Activated CD8-positive, alpha-beta memory T cell treated with anti-CD3 and anti-CD28 coated beads, Interleukin-2, amount 10 ng/mL, durations not matched to agents 7 days and 5 days (primary cell): ENCODE measurements at regions not wholly inside any gene's neighbourhood (a gene's known extent, or its start where the extent isn't known, plus 50 kb on each side); places are given as distances from the start of the nearest gene placed in this dataset.

Experiments used
- ATAC-seq: fragments of 150-1000 bp; cut with Tn5 transposase; one replicate; pipeline ENCODE4 v1.10.0; 2021; ENCODE audit warnings: moderate library complexity
- CTCF ChIA-PET: fragments of 350-600 bp; sonication (Branson Sonifier 250); formaldehyde crosslinking; loops from one replicate; lab custom pipeline; 2021; ENCODE audit warnings: antibody characterized with exemption; lab: Charles Lee
- DNase-seq: peaks from one replicate; pipeline ENCODE4 v3.0.0-alpha.2; 2020
- H3K27ac Mint-ChIP-seq: one replicate; pipeline ENCODE4 v1.8.0; 2021; ENCODE audit warnings: mild to moderate bottlenecking, mixed read lengths
- H3K27me3 Mint-ChIP-seq: one replicate; pipeline ENCODE4 v1.8.0; 2021; ENCODE audit warnings: mixed read lengths
- H3K36me3 Mint-ChIP-seq: one replicate; pipeline ENCODE4 v1.8.0; 2021; ENCODE audit warnings: mild to moderate bottlenecking, mixed read lengths
- H3K4me1 Mint-ChIP-seq: one replicate; pipeline ENCODE4 v1.8.0; 2021; ENCODE audit warnings: mixed read lengths
- H3K4me3 Mint-ChIP-seq: one replicate; pipeline ENCODE4 v1.8.0; 2021; ENCODE audit warnings: mild to moderate bottlenecking, moderate library complexity, mixed read lengths
- H3K9me3 Mint-ChIP-seq: one replicate; pipeline ENCODE4 v1.8.0; 2022; ENCODE audit warnings: low read depth, mixed read lengths

DNA sequence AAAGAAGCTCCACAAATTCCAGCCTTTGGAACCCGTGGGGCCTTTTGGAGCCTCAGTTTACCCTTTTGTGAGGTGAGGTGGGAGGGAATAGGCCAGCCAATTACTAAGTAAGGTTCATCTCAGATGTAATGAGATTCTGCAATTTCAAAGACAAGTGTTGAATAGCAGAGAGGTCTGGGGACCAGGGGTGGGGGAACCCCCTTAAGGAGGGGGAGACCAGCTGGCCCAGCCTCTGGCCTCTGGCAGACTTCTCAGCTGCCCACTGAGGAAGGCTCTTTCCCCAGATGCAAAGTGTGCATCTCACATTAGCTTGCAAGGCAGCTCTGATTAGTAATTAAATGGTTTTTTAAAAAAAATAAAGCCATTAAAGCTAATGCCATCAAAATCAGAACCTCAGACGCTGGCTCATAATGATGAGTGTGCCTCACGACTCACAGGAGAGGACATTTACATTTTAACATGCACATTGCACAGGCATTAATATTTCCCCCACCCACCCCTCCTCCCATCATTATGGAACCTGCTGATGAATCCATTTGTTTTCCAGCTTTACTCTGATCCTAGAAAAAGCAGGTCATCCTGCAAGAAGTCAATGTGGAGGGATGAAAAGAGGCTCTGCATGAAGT, 176.7 kb upstream of the TLE3 start:
- DNase-seq, result no peak
- CTCF ChIA-PET, result no interaction called here
- H3K27me3 Mint-ChIP-seq, result peaks cover 28% of the 10 kb centered on the region
- H3K27ac Mint-ChIP-seq, result no peak overlapping the region
- H3K4me1 Mint-ChIP-seq, result no peaks in the 10 kb centered on the region
- no peak for ATAC-seq
- no peak overlapping the region for H3K4me3 Mint-ChIP-seq
- H3K9me3 Mint-ChIP-seq, result no peaks in the 10 kb centered on the region
- no peaks in the 10 kb centered on the region for H3K36me3 Mint-ChIP-seq

DNA sequence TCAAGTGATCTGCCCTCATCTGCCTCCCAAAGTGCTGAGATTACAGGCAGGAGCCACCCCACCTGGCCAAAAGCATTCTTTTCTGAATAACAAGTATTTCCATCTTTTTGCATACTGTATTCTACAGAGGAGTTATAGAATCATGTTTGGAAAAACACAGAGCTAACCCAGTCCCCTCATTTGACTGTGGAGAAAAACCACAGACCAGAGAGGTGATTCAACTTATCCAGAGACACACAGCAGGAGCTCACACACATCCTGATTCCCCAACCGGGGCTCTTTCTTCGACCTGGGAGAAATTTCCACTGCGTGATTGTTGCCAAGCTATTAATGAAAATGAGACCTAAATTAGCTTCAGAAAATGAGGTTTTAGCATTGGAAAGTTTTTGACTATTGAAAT, 176.1 kb upstream of the TLE3 start:
- DNase-seq, result no peak
- ATAC-seq, result no peak
- H3K9me3 Mint-ChIP-seq, result no peaks in the 10 kb centered on the region
- no peaks in the 10 kb centered on the region for H3K36me3 Mint-ChIP-seq
- H3K27me3 Mint-ChIP-seq, result peaks cover 30% of the 10 kb centered on the region
- H3K4me1 Mint-ChIP-seq, result no peaks in the 10 kb centered on the region
- H3K27ac Mint-ChIP-seq, result no peak overlapping the region
- no peak overlapping the region for H3K4me3 Mint-ChIP-seq
- CTCF ChIA-PET, result no interaction called here

DNA sequence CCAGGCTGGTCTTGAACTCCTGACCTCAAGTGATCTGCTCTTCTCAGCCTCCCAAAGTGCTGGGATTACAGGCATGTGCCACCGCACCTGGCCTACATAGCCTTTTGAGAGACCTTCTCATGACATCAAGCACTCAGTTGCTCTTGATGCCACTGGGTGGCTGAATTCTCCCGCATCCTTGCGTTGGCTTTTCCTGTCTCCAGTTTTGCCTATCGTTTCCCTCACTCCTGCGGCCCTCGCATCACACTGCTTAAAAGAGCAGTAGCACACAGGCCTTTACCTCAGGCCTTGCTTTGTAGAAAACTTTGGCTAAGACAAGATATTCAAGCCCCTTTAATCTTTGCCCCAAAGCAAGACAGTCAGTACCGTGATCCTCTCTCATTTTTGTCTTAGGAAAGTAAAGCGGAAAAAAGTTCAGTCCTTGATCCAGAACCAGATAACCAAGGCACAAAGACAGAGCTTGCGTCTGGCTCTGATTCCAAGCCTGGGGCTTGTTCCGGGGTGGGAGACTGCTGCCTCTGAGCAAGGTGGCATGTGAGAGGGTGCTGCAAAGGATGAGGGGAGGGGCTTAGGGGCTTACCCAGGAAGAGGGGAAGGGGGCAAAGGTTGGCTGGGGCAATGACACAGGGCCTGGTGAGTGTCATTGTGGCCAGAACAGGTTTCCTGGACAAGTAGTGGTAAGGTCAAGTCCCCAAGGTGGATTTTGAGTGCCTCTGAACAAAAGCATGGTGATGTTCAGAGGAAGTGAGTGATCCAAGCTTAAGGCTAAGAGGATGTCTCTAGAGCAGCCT, 175.0 kb upstream of the TLE3 start:
- Mint-ChIP-seq H3K9me3 (no peaks in the 10 kb centered on the region), H3K4me1 (no peaks in the 10 kb centered on the region), H3K27ac (no peak overlapping the region), H3K4me3 (no peak overlapping the region), H3K36me3 (no peaks in the 10 kb centered on the region), H3K27me3 (peaks cover 36% of the 10 kb centered on the region)
- CTCF ChIA-PET, result no interaction called here
- no peak for ATAC-seq
- no peak for DNase-seq

DNA sequence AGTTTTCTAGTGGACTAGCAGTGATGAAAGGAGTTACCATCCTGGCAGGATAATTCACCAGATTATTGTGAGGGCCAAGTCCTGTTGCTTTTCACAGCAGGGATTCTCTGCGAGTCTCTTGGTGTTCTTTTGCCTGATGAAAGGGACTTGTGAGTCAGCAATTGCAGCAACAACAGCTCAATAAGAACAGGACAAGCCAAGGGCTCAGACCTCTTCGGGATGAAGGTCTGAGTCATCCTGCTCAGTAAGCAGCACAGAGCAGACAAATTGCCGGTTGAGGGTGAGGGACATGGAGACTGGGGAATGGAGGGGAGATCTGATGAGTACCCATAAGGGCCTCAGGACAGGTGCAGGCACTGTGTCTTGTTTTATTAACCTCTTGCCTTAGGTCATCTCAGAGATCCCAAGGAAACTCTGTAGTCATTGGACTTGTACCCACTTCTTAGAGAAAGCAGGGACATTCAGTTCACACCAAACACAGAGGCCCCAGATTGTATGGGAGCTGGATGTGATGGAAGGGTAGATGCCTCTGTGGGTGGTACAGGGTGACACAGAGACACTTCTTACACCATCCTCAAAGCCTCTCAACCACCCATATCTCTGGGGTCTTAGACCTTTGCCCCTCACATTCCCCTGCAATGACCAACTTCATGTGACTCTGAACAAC, 173.8 kb upstream of the TLE3 start:
- no peaks in the 10 kb centered on the region for H3K36me3 Mint-ChIP-seq
- H3K27ac Mint-ChIP-seq, result no peak overlapping the region
- DNase-seq, result no peak
- H3K27me3 Mint-ChIP-seq, result peaks cover 42% of the 10 kb centered on the region
- H3K4me1 Mint-ChIP-seq, result peaks cover 8% of the 10 kb centered on the region
- no peaks in the 10 kb centered on the region for H3K9me3 Mint-ChIP-seq
- no peak for ATAC-seq
- H3K4me3 Mint-ChIP-seq, result no peak overlapping the region
- CTCF ChIA-PET, result no interaction called here

DNA sequence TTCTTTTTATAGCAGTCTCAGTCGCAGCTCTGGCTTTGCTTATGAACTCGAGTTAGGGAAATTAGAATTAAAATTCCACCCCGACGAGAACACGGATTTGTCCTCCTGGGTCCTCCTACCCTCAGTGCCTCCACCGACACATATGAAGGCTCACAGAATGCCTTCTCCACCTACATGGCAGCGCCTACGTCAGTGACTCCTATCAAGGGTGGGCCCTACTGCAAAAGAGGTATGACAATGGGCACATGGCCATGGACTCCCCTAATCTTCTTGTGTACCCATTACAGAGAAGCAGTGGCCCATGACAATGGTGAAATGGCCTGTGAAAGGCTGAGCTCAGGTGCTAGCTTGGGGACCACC, 173.0 kb upstream of the TLE3 start:
- Mint-ChIP-seq H3K4me3 (no peak overlapping the region), H3K9me3 (no peaks in the 10 kb centered on the region), H3K27ac (no peak overlapping the region), H3K36me3 (no peaks in the 10 kb centered on the region), H3K27me3 (peaks cover 49% of the 10 kb centered on the region), H3K4me1 (peaks cover 11% of the 10 kb centered on the region)
- no peak for DNase-seq
- CTCF ChIA-PET, result interaction anchor here (0.6 to 1.3 kb wide), 2 partner anchors 10 to 13 kb away, joined by 3 read pairs; no protein-coding TSS in a partner anchor
- no peak for ATAC-seq

DNA sequence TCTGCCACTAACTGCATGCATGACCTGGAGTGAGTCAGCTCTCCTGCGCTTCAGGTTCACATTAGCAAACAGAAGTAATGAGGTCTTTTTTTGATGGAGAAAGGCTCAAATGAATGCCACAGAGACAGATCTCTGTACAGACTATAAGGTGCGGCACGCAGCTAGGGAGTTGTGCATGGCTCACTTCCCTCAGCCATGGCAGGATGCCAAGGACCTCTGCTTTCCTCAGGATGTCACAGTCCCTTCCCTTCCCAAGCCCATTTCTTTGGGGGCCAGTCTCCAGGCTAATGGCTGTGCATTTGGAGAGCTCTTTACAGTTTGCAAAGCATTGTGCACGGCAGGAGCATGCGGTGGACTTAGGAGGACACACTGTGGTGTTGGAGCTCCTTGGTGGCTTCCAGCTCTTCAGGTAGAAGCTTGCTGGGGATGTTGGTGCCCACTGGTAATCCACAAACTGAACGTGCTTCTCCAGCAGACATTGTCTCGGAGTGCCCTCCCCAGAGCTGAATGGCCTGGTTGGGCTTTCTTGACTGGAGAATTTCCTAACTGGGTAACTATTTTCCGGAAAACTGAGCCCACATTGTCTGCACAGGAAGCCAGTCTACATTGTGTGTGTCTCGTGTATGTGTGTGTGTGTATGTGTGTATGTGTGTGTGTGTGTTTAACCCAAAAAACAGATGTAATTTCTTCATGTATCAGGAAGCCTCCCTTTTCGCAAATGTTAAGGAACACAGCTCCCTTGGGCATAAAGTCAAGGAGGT, 172.5 kb upstream of the TLE3 start:
- no peaks in the 10 kb centered on the region for H3K36me3 Mint-ChIP-seq
- peaks cover 51% of the 10 kb centered on the region for H3K27me3 Mint-ChIP-seq
- peaks cover 11% of the 10 kb centered on the region for H3K4me1 Mint-ChIP-seq
- CTCF ChIA-PET, result interaction anchor here (0.6 to 1.3 kb wide), 2 partner anchors 10 to 13 kb away, joined by 3 read pairs; no protein-coding TSS in a partner anchor
- H3K4me3 Mint-ChIP-seq, result no peak overlapping the region
- H3K27ac Mint-ChIP-seq, result no peak overlapping the region
- ATAC-seq (no peak), DNase-seq (no peak)
- no peaks in the 10 kb centered on the region for H3K9me3 Mint-ChIP-seq

DNA sequence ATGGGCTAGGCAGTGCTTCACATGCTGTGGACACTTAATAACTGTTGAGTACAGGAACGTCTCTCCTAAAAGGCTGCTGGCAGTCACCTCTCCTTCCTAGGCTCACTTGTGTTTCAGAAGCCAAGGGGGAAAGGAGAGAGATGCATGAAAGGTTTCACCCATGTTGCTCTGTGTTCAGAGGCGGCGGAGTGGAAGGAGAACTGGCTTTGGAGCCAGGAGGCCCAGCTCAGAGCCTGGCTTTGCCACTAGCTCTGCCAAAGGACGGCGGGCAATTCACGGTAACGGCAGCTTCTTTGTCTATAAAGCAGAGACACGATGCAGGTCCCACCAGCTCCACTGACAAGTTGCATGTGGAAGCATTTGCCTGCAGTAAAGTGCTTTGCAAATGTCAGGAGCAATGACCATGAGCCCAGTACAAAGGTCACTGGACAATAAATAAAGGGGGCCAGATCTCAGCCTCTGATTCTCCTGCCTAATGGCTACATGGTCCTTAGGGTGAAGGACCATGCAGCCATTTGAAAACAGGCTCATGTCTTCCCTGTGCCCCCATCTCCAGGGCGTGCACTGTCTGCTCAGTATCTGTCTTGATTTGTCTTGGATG, 171.7 kb upstream of the TLE3 start:
- Mint-ChIP-seq H3K36me3 (no peaks in the 10 kb centered on the region), H3K9me3 (no peaks in the 10 kb centered on the region), H3K27ac (no peak overlapping the region), H3K27me3 (peaks cover 50% of the 10 kb centered on the region), H3K4me1 (peaks cover 11% of the 10 kb centered on the region), H3K4me3 (no peak overlapping the region)
- CTCF ChIA-PET, result no interaction called here
- DNase-seq (no peak), ATAC-seq (no peak)

DNA sequence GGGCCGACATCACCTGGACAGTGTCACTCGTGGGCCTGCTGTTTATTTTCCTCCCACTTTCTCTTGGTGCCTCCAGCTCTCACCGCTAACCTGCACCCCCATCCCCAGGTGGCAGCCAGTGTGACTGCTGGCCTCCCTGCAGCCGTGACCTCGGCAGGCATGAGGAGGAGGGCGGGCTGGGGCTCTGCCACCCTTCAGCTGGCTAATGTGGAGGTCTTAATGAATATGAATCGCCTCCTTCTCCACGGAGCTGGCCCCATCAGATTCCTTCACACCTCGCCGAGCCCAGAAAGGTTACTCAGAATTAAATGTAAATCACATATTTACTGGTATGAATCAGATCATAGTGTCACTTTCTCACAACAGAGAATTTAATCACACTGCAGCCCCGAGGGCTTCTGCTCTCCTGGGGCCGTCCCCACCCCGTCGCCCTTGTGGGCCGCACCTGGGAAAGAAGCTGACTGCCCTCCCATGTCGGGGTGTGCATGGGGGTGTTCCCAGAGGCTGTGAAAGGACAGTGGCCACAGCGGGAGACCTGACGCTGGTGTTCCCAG, 171.1 kb upstream of the TLE3 start:
- Mint-ChIP-seq H3K9me3 (no peaks in the 10 kb centered on the region), H3K27ac (no peak overlapping the region), H3K4me1 (peaks cover 11% of the 10 kb centered on the region), H3K4me3 (no peak overlapping the region), H3K27me3 (peaks cover 51% of the 10 kb centered on the region), H3K36me3 (no peaks in the 10 kb centered on the region)
- CTCF ChIA-PET, result no interaction called here
- no peak for DNase-seq
- ATAC-seq, result no peak

DNA sequence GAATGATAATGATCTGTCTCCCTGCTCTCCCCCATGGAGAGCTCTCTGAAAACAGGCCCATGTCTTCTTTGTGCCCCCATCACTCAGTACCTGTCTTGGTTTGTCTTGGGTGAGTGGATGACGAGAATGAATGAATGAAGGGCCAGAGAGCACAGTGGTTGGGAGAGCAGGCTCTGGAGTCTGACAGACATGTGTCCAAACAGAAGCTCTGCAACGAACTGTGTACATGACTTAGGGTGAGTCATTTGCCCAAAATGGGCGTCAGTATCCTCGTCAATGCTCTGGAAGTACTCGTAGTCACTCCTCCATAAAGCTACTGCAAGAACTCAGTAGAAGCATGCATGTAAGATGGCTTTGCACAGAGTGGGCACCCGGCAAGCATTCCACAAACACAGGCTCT, 170.2 kb upstream of the TLE3 start:
- DNase-seq, result no peak
- Mint-ChIP-seq H3K27ac (no peak overlapping the region), H3K9me3 (no peaks in the 10 kb centered on the region), H3K27me3 (peaks cover 57% of the 10 kb centered on the region), H3K4me3 (no peak overlapping the region), H3K36me3 (no peaks in the 10 kb centered on the region), H3K4me1 (peaks cover 11% of the 10 kb centered on the region)
- CTCF ChIA-PET, result interaction anchor here (1.1 kb wide), 1 partner anchor 228 kb away, joined by 3 read pairs; no protein-coding TSS in a partner anchor
- ATAC-seq, result no peak

DNA sequence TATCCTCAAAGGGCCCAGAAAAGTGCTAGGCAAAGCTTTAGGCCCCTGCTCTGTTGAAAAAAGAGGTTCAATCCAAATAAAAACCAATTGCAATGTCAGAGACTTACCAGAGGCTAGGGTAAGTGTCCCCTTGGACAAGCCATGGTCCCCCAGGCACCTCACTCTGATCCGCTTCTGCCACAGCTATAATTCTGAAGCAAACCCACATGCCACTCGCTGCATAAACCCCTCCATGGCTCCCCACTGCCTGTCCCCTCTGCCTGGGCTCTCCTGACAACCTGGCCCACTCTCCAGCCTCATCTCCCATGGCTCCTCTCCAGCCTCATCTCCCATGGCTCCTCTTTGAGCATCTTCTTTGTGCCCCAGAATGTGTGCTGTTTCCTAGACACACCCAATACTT, 169.6 kb upstream of the TLE3 start:
- Mint-ChIP-seq H3K4me1 (peaks cover 11% of the 10 kb centered on the region), H3K9me3 (no peaks in the 10 kb centered on the region), H3K36me3 (no peaks in the 10 kb centered on the region), H3K4me3 (no peak overlapping the region), H3K27ac (no peak overlapping the region), H3K27me3 (peaks cover 54% of the 10 kb centered on the region)
- CTCF ChIA-PET, result interaction anchor here (1.1 to 1.3 kb wide), 2 partner anchors 9 to 229 kb away, joined by 3 read pairs; no protein-coding TSS in a partner anchor
- no peak for DNase-seq
- ATAC-seq, result no peak

DNA sequence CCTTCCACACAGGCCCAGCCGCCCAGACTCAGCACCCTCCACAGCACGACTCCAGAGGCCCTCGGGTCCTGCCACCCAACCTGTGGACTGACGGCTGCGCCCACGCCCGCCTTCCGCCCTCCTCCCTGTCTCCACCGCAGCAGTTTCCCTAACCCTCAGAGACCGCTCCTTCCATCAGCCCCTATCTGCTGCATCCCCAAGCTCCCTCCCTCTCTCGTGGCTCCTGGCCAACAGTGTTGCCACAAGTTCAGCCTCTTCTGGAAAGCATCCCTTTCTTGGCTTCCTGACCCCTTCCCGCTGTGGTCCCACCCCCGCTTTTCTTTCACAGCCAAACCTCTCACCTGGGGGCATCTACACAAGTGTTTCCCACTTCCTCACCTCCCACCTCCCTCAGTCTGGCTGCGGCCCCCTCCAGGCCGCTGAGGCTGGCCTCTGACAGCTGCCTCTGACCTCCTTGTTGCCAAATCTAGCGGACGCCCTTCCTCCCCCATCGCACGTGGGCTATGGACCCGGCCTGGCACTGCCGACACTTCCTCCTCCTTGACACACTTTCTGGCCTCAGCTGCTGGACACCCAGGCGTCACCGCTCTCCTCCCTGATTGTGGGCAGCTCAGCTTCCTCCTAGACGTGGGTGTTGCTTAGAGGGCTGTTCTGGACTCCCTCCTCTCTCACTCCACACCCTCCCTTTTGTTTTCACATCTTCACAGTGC, 168.8 kb upstream of the TLE3 start:
- peaks cover 11% of the 10 kb centered on the region for H3K4me1 Mint-ChIP-seq

DNA sequence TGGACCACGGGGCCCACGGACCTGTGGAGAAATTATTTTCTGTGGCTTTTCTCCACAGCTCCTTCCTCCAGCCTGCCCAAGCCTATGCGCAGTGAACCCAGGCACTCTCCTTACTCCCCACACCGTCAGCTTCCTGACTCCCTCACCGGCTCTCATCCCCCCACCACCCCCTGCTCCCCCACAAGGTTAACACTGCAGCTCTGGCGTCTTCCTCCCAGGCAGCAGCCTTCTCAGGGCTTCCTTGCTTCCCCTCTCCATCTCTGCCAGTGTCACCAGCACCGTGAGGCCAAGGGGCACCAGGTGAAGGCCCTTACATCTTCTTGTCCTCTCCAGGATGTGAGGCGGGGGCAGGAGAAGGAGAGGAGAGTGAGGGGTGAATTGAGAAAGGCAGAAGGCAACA, 168.3 kb upstream of the TLE3 start:
- Mint-ChIP-seq H3K27me3 (peaks cover 54% of the 10 kb centered on the region), H3K9me3 (no peaks in the 10 kb centered on the region), H3K4me1 (peaks cover 12% of the 10 kb centered on the region), H3K4me3 (no peak overlapping the region), H3K27ac (no peak overlapping the region), H3K36me3 (no peaks in the 10 kb centered on the region)
- CTCF ChIA-PET, result interaction anchor here (1.4 kb wide), 1 partner anchor 21 kb away, joined by 3 read pairs; no protein-coding TSS in a partner anchor
- no peak for ATAC-seq
- no peak for DNase-seq

More for the DNA sequence above, 168.8 kb upstream of the TLE3 start:
- no peak overlapping the region for H3K4me3 Mint-ChIP-seq
- no peaks in the 10 kb centered on the region for H3K9me3 Mint-ChIP-seq
- DNase-seq (no peak), ATAC-seq (no peak)
- H3K36me3 Mint-ChIP-seq, result no peaks in the 10 kb centered on the region
- peaks cover 57% of the 10 kb centered on the region for H3K27me3 Mint-ChIP-seq
- no peak overlapping the region for H3K27ac Mint-ChIP-seq
- CTCF ChIA-PET, result interaction anchor here (1.3 to 1.4 kb wide), 2 partner anchors 8 to 20 kb away, joined by 3 read pairs; no protein-coding TSS in a partner anchor
